Sigmoid colon (tissue), 6 donors: ENCODE measurements at regions not wholly inside any gene's neighbourhood (a gene's known extent, or its start where the extent isn't known, plus 50 kb on each side); places are given as distances from the start of the nearest gene placed in this dataset.

Experiments used
- DNase-seq: peaks from one replicate; pipeline ENCODE4 v3.0.0-alpha.2; 2019
- H3K27ac ChIP-seq, 4 donors: fragments of 200-600 bp; sonication (generic); one replicate each; pipeline ENCODE4 v1.5.1; 2016 to 2019; ENCODE audit warnings: mild to moderate bottlenecking in 1 of 4
- H3K27me3 ChIP-seq, 3 donors: fragments of 200-600 bp; sonication (generic); one replicate each; pipeline ENCODE4 v1.5.1; 2019; ENCODE audit warnings: mild to moderate bottlenecking in 1 of 3
- H3K36me3 ChIP-seq, 4 donors: fragments of 200-600 bp; sonication (generic); one replicate each; pipeline ENCODE4 v1.5.1; 2016 to 2019
- H3K4me1 ChIP-seq, 4 donors: fragments of 200-600 bp; sonication (generic); one replicate each; pipeline ENCODE4 v1.5.1; 2017 to 2019
- H3K4me3 ChIP-seq, 4 donors: fragments of 200-600 bp; sonication (generic); one replicate each; pipeline ENCODE4 v1.5.1; 2017 to 2019; ENCODE audit warnings: mild to moderate bottlenecking in 2 of 4, moderate library complexity in 1 of 4
- H3K9me3 ChIP-seq, 4 donors: fragments of 200-600 bp in 3 of 4; sonication (generic) in 3 of 4; one replicate each; pipeline versions ENCODE4 v1.5.1 to v1.6.1; 2013 to 2019
- EP300 ChIP-seq, 4 donors: sonication (generic); formaldehyde crosslinking; IDR thresholded peaks; one replicate each; pipeline ENCODE4 v1.6.1; 2017; ENCODE audit warnings: antibody characterized with exemption in 4 of 4
- POLR2A ChIP-seq, 2 donors: fragments of 450-650 bp; IDR thresholded peaks; one replicate each; pipeline ENCODE4 v1.6.1; 2016; ENCODE audit warnings: antibody characterized with exemption in 2 of 2, mild to moderate bottlenecking in 2 of 2, moderate library complexity in 2 of 2
- POLR2AphosphoS5 ChIP-seq, 4 donors: sonication (generic); formaldehyde crosslinking; IDR thresholded peaks; one replicate each; pipeline ENCODE4 v1.6.1; 2017; ENCODE audit warnings: antibody characterized with exemption in 4 of 4
- WGBS, 2 donors: extraction: QIAGEN DNeasy Blood & Tissue Kit; methylation state at CpG; one replicate each; pipeline ENCODE4 v1.1.7; 2013; 5-methylcytosine and 5-hydroxymethylcytosine counted together
- intact Hi-C: fragments of 100-400 bp; cut with DNase I; formaldehyde crosslinking; loops from one replicate; pipeline ENCODE4 v1.15.1; 2023
- TF ChIP-seq, protein P1 (sequence below), 4 experiments: fragments of 450-650 bp in 3 of 4; fragments of 200-600 bp in 1 of 4; IDR thresholded peaks; one replicate each; pipeline ENCODE4 v1.5.1; 2016 to 2019; ENCODE audit warnings: antibody characterized with exemption in 4 of 4, mild to moderate bottlenecking in 3 of 4, moderate library complexity in 2 of 4
- donor health status: healthy with polysubstance abuse.
- donor health status: healthy.

DNA sequence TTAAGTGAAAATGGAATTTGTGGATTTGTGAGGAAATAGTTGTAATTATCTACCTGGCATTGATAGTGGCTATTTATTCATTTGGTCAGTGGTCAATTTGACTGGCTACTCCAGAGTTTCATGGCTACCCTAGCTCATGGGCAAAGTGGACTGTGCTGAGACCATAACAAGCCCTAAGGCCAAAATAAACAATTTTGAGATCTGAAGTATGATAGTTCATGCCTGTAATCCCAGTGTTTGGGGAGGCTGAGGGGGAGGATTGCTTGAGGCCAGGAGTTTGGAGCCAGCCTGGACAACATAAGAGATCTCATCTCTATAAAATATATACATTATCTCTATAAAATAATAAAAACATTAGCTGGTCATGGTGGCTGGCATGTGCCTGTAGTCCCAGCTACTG, 311.7 kb downstream of the HIVEP2 start:
- intact Hi-C loops: no loop called here
- H3K9me3 ChIP-seq: no peaks in the 10 kb centered on the region
- TF ChIP-seq EP300 (IDR thresholded peaks at IDR 0.05): no peak
- TF ChIP-seq, protein P1, sequence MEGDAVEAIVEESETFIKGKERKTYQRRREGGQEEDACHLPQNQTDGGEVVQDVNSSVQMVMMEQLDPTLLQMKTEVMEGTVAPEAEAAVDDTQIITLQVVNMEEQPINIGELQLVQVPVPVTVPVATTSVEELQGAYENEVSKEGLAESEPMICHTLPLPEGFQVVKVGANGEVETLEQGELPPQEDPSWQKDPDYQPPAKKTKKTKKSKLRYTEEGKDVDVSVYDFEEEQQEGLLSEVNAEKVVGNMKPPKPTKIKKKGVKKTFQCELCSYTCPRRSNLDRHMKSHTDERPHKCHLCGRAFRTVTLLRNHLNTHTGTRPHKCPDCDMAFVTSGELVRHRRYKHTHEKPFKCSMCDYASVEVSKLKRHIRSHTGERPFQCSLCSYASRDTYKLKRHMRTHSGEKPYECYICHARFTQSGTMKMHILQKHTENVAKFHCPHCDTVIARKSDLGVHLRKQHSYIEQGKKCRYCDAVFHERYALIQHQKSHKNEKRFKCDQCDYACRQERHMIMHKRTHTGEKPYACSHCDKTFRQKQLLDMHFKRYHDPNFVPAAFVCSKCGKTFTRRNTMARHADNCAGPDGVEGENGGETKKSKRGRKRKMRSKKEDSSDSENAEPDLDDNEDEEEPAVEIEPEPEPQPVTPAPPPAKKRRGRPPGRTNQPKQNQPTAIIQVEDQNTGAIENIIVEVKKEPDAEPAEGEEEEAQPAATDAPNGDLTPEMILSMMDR (IDR thresholded peaks at IDR 0.05): no peak
- no peak for TF ChIP-seq POLR2A (IDR thresholded peaks at IDR 0.05)
- TF ChIP-seq POLR2AphosphoS5 (IDR thresholded peaks at IDR 0.05): no peak

DNA sequence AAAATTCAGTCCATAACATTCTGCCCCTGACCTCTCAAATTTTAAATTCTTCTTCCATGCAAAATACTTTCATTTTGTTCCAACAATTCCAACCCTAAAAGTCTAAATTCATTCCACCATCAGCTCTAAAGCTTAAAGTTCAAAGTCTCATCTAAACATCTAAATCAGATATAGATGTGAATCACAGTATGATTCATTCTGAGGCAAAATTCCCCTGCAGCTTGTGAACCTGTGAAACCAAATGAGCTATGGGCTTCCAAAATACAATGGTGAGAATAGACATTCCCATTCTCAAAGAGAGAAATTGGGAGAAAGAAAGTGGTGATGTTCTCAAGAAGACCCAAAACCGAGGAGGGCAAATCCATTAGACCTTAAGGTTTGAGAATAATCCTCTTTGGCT, 309.8 kb downstream of the HIVEP2 start:
- intact Hi-C loops: no loop called here
- TF ChIP-seq EP300 (IDR thresholded peaks at IDR 0.05) (no peak), POLR2A (IDR thresholded peaks at IDR 0.05) (no peak), POLR2AphosphoS5 (IDR thresholded peaks at IDR 0.05) (no peak)
- TF ChIP-seq, protein P1 (IDR thresholded peaks at IDR 0.05): no peak
- Histone ChIP-seq H3K27me3 (no peaks in the 10 kb centered on the region), H3K27ac (no peak overlapping the region), H3K9me3 (no peaks in the 10 kb centered on the region), H3K4me1 (no peaks in the 10 kb centered on the region), H3K36me3 (no peaks in the 10 kb centered on the region), H3K4me3 (no peak overlapping the region)
- 87 to 88% methylated on average over 1 of the region's 1 CpG for WGBS, 2 donors
- DNase-seq: no peak

More for the DNA sequence above, 311.7 kb downstream of the HIVEP2 start:
- Histone ChIP-seq H3K27ac (no peak overlapping the region), H3K27me3 (no peaks in the 10 kb centered on the region), H3K4me1 (no peaks in the 10 kb centered on the region), H3K4me3 (no peak overlapping the region), H3K36me3 (no peaks in the 10 kb centered on the region)
- no peak for DNase-seq

- no peak for DNase-seq
- Histone ChIP-seq H3K27me3 (no peaks in the 10 kb centered on the region), H3K27ac (no peak overlapping the region), H3K9me3 (peaks cover 0 to 3% (median 0%) of the 10 kb centered on the region in 4 donors), H3K4me1 (no peaks in the 10 kb centered on the region), H3K4me3 (no peak overlapping the region), H3K36me3 (no peaks in the 10 kb centered on the region)
- 88% methylated on average over 10 of the region's 10 CpGs for WGBS, 2 donors
- intact Hi-C loops: no loop called here
- TF ChIP-seq, protein P1 (IDR thresholded peaks at IDR 0.05): no peak
- TF ChIP-seq POLR2A (IDR thresholded peaks at IDR 0.05): no peak
- TF ChIP-seq EP300 (IDR thresholded peaks at IDR 0.05): no peak
- no peak for TF ChIP-seq POLR2AphosphoS5 (IDR thresholded peaks at IDR 0.05)
Observed at GRCh38 chr6:142637624-142638351, 307.2 kb downstream of the HIVEP2 start.

GRCh38 chr6:142642651-142643050, 302.3 kb downstream of the HIVEP2 start:
- Histone ChIP-seq H3K4me1 (no peaks in the 10 kb centered on the region), H3K27me3 (no peaks in the 10 kb centered on the region), H3K4me3 (no peak overlapping the region), H3K36me3 (no peaks in the 10 kb centered on the region), H3K27ac (no peak overlapping the region), H3K9me3 (peaks cover 0 to 3% (median 0%) of the 10 kb centered on the region in 4 donors)
- TF ChIP-seq POLR2AphosphoS5 (IDR thresholded peaks at IDR 0.05) (no peak), POLR2A (IDR thresholded peaks at IDR 0.05) (no peak), EP300 (IDR thresholded peaks at IDR 0.05) (no peak)
- TF ChIP-seq, protein P1 (IDR thresholded peaks at IDR 0.05): no peak
- DNase-seq: no peak
- intact Hi-C loops: no loop called here
- WGBS, 2 donors: 88 to 89% methylated on average over 1 of the region's 1 CpG

DNA sequence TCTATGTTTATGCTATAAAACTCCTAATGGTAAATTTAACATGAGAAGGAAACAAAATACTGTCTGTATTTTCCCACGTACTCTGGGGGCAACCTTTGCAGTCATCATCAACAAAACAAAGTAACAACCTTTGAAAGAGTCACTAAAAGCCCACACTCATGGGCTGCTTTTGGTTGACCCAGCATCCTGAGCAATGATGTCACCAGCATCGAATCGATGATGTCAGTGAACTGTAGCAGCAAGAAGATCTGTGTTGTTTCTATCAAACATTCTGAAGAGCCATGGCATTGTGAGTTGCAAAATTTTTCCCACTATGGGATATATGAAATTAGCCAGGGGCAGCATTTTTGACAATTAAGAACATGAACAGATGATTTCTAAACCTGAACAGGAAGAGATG, 300.1 kb downstream of the HIVEP2 start:
- no peaks in the 10 kb centered on the region for H3K27me3 ChIP-seq
- intact Hi-C loops: no loop called here
- H3K9me3 ChIP-seq: peaks cover 0 to 3% (median 0%) of the 10 kb centered on the region in 4 donors
- no peak for DNase-seq
- H3K27ac ChIP-seq: no peak overlapping the region
- WGBS, 2 donors: 74 to 76% methylated on average over 3 of the region's 3 CpGs
- H3K4me1 ChIP-seq: no peaks in the 10 kb centered on the region
- TF ChIP-seq POLR2AphosphoS5 (IDR thresholded peaks at IDR 0.05) (no peak), EP300 (IDR thresholded peaks at IDR 0.05) (no peak), POLR2A (IDR thresholded peaks at IDR 0.05) (no peak)
- TF ChIP-seq, protein P1 (IDR thresholded peaks at IDR 0.05): no peak
- H3K4me3 ChIP-seq: no peak overlapping the region
- H3K36me3 ChIP-seq: no peaks in the 10 kb centered on the region
